Neural progenitor cell (in vitro differentiated cells): ENCODE measurements at regions not wholly inside any gene's neighbourhood (a gene's known extent, or its start where the extent isn't known, plus 50 kb on each side); places are given as distances from the start of the nearest gene placed in this dataset.

Experiments used
- CTCF ChIP-seq: fragments of 200-600 bp; sonication (generic); IDR thresholded peaks from 2 replicates; pipeline ENCODE4 v1.5.1; 2017; ENCODE audit warnings: antibody characterized with exemption, mild to moderate bottlenecking
- EZH2 ChIP-seq: fragments of 200-600 bp; sonication (generic); IDR thresholded peaks from 2 replicates; pipeline ENCODE4 v1.6.1; 2017; ENCODE audit warnings: antibody characterized with exemption, mild to moderate bottlenecking, moderate library complexity

- TF ChIP-seq CTCF (no peak), EZH2 (no peak)
These were observed 62.8 kb upstream of the FCN1 start for GRCh38 chr9:134980516-134980915.
